GM19468 (cell line): ENCODE measurements at regions not wholly inside any gene's neighbourhood (a gene's known extent, or its start where the extent isn't known, plus 50 kb on each side); places are given as distances from the start of the nearest gene placed in this dataset.
"Not testable (repeated sequence)": the region's sequence is repeated elsewhere in the genome, so short reads cannot be mapped to it uniquely, and the experiment has no call there.

ENCODE experiments used
- ATAC-seq: cut with Tn5 transposase; IDR thresholded peaks from one replicate; pipeline ENCODE4 v1.9.1; 2021; ENCODE audit warnings: mild to moderate bottlenecking, moderate library complexity, moderate number of reproducible peaks; ENCODE audit not compliant: unreplicated experiment; ENCODE audit errors: extremely low read depth

DNA sequence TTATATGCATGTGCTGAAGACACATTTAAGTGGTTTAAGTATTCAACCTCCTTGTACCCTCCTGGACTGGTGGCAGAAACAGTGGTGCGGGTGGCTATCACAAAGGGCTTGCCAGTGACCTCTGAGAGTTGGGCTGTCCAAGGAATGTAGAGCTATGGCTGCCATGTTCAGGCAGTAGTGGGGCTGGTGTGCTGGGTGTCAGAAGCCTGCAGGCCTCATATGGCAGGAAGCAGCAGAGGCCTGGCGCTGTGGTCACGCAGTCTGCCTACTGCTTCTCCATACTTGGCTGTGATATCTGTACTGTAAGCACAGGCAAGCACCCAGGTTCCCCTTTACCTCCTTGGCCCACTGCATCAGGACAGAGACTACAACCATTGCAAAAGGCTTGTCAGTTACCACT is 870.0 kb downstream of the LRRIQ3 start:
- ATAC-seq: no peak

GRCh38 chr1:73327180-73327793 is 870.7 kb downstream of the LRRIQ3 start:
- no peak for ATAC-seq

DNA sequence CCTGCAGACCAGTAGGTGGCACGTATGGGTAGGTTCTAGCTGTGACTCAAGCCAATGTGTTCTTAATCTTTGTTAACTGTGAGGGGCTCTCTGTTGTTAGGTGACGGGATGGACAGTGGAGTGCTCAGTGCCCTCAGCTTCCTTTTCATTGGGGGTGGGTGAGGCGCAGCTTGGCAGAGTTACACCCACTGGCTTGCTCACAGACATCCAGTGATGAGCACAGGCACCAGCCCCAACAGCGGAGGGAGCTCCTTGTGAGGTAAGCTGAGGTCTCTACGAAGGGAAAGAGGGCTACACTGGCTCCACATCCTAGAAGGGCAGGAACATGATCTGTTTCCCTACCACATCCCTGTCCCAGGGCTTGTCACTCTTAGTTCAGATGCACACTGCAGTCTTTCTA is 871.3 kb downstream of the LRRIQ3 start:
- no peak for ATAC-seq

GRCh38 chr1:73310797-73311381 is 887.1 kb downstream of the LRRIQ3 start:
- no peak for ATAC-seq

DNA sequence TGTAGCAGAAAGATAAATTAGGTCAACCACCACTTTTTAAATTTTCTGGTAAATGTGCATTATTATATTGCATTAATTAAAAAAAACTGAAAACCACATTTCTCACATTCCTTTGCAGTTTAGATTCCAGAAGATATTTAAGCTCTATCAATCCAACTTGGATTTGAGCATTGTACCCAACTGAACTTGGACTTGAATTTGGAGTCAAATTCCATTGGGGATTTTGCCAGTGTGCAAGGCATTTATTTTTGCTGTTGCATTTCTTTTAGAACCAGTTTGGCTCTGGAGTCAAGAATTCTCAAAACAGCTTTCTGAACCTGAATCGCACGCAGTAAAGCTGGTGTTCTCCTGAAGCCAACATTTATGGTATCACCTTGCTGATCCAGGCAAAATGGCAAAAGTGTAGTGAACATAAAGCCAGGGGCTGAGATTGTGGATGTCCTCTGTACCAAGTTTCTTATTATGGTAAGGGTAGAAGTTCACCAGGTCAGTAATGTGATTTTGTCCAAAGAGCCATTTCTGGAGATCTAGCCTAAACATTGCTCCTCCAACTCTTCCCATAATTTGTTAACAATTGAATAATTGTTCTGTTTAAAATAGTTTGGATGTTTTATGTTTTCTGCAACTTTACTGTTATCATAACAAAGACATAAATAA is 890.9 kb downstream of the LRRIQ3 start:
- no peak for ATAC-seq

DNA sequence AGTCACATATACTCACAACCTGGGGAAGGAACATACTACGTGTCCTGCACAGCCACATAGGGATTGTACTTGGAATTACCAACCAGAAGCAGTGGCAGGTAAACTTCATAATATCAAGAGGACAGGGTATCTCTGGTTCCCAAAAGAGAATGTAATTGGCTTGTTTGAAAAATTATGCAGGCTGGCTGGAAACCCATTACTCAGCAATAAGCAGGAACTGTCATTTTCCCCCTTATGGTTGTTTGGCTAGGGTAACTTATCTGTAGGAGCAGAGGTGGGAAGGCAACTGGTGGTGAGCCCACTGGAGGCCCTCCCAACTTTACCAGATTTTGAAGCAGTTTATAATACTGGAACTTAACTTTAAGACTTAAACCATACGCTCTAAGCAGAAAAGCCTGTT is 924.1 kb downstream of the LRRIQ3 start:
- ATAC-seq: no peak

GRCh38 chr1:73245196-73245595 is 952.8 kb downstream of the LRRIQ3 start:
- not testable (repeated sequence) for ATAC-seq

GRCh38 chr1:73218995-73219546 is 936.7 kb upstream of the NEGR1 start:
- ATAC-seq: no peak

- no peak for ATAC-seq
Observed at GRCh38 chr1:73205294-73205973, 923.1 kb upstream of the NEGR1 start.

GRCh38 chr1:73197972-73198371 is 915.6 kb upstream of the NEGR1 start:
- no peak for ATAC-seq

GRCh38 chr1:73194965-73195364 is 912.6 kb upstream of the NEGR1 start:
- no peak for ATAC-seq

GRCh38 chr1:73183581-73183980 is 901.2 kb upstream of the NEGR1 start:
- ATAC-seq: not testable (repeated sequence)

GRCh38 chr1:73181190-73181540 is 898.8 kb upstream of the NEGR1 start:
- no peak for ATAC-seq

DNA sequence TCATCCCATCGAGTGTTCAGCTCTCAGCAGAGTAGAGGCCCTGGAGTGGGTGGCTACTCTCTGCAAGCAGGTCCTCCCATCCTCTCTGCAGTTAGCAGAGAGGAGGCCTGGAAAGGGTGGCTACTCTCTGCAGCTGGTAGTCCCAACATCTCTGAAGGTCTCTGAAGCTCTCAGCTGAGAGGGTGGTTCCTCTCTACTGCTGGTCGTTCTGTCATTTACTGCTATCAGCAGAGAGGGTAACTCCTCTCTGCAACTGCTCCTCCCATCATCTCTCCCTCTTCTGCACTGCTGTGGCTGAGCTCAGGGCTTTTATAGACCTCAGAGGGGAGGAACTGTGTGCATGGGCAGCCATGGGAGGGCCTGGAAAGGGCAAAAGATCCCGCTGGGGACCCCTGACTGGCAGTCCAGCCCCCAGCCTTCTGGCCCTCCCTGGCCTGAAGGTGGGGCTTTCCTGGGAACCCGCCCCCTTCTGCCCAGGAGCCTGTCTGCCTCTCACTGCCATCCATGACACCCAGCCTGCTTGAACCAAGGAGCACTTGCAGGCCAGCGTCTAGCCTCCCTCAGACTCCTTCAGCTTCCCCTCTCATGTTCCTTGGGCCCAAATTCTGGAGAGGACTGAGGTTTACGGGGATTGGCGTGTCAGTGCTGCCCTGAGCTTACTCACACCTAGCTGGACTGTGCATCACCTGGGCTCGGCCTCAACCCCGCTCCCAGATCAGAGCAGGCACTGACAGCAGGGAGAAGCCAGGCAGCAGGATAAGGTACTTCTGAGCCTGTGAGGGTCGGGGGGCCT is 898.3 kb upstream of the NEGR1 start:
- ATAC-seq: no peak

- ATAC-seq: no peak
Observed at GRCh38 chr1:73176902-73177301, 894.6 kb upstream of the NEGR1 start.

DNA sequence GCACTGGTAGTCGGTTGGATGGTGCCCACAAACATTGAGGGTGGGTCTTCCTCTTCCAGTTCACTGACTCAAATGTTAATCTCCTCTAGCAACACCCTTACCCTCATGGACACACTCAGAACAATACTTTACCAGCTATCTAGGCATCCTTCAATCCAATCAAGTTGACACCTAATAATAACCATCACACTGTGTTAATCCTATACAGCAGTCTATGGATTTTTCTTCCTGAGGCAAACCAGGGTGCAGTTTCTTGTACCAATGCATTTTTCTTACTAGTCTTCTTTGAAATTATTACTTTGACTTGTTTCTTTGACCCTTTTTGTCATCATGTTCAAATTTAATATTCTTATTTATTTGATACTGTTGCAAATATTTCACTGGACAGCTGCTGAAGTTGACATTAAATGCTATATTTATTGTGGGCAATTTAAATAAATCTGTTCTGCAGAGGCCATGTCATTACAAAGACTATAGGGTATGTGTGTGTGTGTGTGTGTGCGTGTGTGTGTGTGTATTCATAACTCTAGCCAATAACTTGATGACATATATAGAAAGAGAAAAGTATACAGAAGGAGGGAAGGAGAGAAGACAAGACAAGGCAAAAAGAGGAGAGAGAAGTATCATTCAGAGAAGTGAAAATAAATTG is 884.8 kb upstream of the NEGR1 start:
- no peak for ATAC-seq

DNA sequence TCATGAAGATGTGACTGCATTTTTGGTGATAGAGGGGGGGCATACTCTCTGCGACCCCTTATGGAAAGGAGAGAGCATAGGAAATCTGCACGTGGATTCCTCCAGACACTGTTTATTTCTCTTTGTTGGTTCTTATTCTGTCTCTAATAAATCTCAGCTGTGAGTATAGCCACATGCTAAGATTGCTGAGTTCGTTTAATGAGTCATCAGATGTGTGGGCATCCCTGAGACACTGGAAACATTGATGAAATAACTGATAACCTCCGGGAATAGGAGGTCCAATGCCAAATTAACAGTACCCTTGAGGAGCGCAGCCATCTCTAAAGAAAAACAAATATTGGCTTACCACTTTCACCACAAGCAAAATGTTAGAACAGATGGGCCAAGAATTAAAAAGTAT is 880.2 kb upstream of the NEGR1 start:
- no peak for ATAC-seq

GRCh38 chr1:73161418-73161817 is 879.1 kb upstream of the NEGR1 start:
- no peak for ATAC-seq

- ATAC-seq: no peak
Observed at GRCh38 chr1:73160759-73161158, 878.4 kb upstream of the NEGR1 start.

- no peak for ATAC-seq
Observed at GRCh38 chr1:73144311-73144710, 862.0 kb upstream of the NEGR1 start.
